IPS-18c (cell line): ENCODE measurements at regions not wholly inside any gene's neighbourhood (a gene's known extent, or its start where the extent isn't known, plus 50 kb on each side); places are given as distances from the start of the nearest gene placed in this dataset.
"Not testable (repeated sequence)": the region's sequence is repeated elsewhere in the genome, so short reads cannot be mapped to it uniquely, and the experiment has no call there.

Source experiments
- H3K4me3 ChIP-seq: 2 replicates; pipeline ENCODE4 v1.7.0; 2013; ENCODE audit warnings: low read depth, mild to moderate bottlenecking, low read length, moderate library complexity; ENCODE audit not compliant: insufficient read depth
- H3K9me3 ChIP-seq: one replicate; pipeline ENCODE4 v1.6.1; 2013; ENCODE audit warnings: mild to moderate bottlenecking, low read length, moderate library complexity; ENCODE audit not compliant: control insufficient read depth, insufficient read depth

DNA sequence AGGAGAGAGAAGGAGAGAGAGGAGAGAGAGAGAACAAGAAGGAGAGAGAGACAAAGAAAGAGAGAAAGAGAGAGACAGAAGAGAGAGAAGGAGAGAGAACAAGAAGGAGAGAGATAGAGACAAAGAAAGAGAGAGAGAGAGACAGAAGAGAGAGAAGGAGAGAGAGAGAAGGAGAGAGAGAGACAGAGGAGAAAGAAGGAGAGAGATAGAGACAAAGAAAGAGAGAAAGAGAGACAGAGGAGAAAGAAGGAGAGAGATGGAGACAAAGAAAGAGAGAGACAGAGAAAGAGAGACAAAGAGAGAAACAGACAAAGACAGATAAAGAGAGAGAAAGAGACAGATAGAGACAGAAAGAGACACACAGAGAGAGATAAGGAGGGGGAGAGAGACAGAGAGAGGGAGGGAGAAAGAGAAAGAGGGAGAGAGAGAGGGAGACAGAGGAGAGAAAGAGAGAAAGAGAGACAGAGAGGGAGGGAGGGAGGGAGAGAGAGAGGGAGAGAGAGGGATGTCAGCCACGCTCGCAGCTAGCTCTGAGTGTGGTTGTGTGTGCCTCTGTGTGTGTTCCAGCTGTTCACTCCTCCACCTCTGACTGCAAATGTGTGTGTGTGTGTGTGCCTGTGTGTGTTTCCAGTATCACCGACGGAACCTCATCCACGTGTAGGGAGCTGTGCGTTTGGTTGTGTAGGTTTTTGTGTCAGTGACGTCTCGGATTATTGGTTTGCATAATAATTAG, 105.8 kb downstream of the CRLF2 start:
- Histone ChIP-seq H3K4me3 (no peak overlapping the region), H3K9me3 (peaks cover 4% of the 10 kb centered on the region)

DNA sequence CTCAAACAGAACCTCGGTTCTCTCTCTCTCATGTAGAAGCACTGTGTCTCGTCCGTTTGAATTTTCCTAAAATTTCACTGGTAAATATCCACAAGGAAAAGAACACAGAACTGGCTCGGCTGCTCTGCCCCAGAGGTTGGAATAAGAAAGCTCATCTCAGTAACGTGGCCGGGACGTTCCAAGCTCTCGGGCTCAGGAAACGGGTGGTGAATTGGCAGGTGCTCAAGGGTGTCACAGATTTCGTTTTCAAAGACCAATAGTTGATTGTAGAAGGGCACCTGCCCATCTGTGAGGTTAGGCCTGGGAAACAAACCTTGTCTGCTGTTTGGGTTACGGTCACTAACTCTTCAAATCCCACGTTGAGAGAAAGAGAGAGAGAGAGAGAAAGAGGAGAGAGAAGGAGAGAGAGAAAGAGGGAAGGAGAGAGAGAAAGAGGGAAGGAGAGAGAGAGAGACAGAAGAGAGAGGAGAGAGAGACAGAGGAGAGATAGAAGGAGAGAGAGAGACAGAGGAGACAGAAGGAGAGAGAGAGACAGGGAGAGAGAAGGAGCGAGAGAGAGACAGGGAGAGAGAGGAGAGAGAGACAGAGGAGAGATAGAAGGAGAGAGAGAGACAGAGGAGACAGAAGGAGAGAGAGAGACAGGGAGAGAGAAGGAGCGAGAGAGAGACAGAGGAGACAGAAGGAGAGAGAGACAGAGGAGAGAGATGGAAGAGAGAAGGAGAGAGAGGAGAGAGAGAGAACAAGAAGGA, 106.6 kb downstream of the CRLF2 start:
- peaks cover 2% of the 10 kb centered on the region for H3K9me3 ChIP-seq

DNA sequence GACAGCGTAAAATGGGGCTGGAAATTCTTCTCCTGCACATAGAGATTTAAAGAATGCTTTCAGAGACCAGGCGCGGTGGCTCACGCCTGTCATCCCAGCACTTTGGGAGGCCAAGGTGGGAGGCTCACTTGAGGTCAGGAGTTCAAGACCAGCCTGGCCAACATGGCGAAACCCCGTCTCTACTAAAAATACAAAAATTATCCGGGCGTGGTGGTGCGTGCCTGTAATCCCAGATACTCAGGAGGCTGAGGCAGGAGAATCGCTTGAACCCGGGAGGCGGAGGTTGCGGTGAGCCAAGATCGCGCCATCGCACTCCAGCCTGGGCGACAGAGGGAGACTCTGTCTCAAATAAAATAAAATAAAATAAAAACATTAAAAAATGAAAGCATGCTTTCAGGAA, 107.4 kb downstream of the CRLF2 start:
- H3K9me3 ChIP-seq, H3K4me3 ChIP-seq: not testable (repeated sequence)

More for the DNA sequence above, 106.6 kb downstream of the CRLF2 start:
- no peak overlapping the region for H3K4me3 ChIP-seq

DNA sequence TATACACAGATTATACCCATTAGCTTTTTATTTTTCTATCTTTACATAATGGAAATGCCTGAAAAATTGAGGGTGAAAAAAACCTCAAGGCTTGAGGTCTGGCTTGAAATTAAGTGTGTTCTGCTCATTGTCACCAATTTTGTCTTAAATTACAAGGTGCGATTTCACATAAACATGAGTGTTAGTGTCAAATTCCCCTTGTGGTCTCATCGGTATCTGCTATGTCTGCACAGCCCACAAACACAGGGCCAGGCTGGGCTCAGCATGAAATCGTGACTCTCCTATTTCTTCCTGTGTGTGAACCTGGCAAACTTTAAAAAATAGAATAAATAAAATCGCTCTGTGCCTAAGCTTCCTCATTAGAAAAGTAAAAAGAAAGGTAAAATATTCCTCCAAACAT, 109.1 kb downstream of the CRLF2 start:
- Histone ChIP-seq H3K4me3 (no peak overlapping the region), H3K9me3 (peaks cover 7% of the 10 kb centered on the region)

DNA sequence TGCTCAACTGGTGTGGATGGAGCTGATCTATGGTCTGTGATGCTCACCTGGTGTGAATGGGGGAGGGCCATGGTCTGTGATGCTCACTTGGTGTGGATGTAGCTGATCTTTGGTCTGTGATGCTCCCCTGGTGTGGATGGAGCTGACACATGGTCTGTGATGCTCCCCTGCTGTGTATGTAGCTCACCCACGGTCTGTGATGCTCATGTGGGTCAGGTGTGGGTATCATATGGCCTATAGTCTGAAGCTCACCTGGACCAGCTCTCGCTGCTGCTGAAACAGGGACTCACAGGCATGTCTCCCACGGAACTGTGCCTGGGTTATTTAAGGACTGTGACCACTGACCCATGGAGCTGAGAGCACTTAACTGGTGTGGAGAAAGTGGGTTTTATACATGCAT, 109.7 kb downstream of the CRLF2 start:
- no peak overlapping the region for H3K4me3 ChIP-seq
- H3K9me3 ChIP-seq: peaks cover 7% of the 10 kb centered on the region

GRCh38 chrX:1102221-1102620, 110.2 kb downstream of the CRLF2 start:
- H3K9me3 ChIP-seq, H3K4me3 ChIP-seq: not testable (repeated sequence)

- H3K4me3 ChIP-seq: no peak overlapping the region; the same call in 1 of the 2 replicates
- H3K9me3 ChIP-seq: peaks cover 14% of the 10 kb centered on the region
Measured at GRCh38 chrX:1099146-1099770, 113.2 kb downstream of the CRLF2 start.

GRCh38 chrX:1097328-1097727, 115.1 kb downstream of the CRLF2 start:
- Histone ChIP-seq H3K9me3 (peaks cover 13% of the 10 kb centered on the region), H3K4me3 (no peak overlapping the region)

- Histone ChIP-seq H3K4me3 (no peak overlapping the region), H3K9me3 (peaks cover 12% of the 10 kb centered on the region)
Measured at GRCh38 chrX:1094566-1095333, 117.7 kb downstream of the CRLF2 start.

GRCh38 chrX:1093586-1094421, 118.6 kb downstream of the CRLF2 start:
- Histone ChIP-seq H3K4me3 (no peak overlapping the region), H3K9me3 (peaks cover 11% of the 10 kb centered on the region)

DNA sequence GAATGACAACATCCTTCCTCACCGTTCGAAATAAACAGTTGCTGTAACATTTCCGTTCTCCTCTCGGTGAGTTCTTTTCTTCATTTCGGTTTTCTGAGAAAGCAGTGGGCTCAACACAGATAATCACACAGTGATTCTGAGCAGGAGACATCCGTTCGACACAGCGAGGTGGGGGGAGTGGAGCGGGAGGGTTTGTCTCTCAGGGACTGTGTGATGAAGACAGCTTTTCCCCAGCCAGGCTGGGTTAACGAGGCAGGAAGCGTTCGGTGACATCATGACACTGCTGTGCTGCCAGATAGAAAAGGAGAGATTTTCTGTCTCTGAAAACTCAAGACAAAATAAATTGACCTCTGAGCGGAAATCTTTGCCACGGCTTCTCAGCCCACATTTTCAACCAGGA, 119.3 kb downstream of the CRLF2 start:
- H3K9me3 ChIP-seq: peaks cover 11% of the 10 kb centered on the region
- H3K4me3 ChIP-seq: no peak overlapping the region

DNA sequence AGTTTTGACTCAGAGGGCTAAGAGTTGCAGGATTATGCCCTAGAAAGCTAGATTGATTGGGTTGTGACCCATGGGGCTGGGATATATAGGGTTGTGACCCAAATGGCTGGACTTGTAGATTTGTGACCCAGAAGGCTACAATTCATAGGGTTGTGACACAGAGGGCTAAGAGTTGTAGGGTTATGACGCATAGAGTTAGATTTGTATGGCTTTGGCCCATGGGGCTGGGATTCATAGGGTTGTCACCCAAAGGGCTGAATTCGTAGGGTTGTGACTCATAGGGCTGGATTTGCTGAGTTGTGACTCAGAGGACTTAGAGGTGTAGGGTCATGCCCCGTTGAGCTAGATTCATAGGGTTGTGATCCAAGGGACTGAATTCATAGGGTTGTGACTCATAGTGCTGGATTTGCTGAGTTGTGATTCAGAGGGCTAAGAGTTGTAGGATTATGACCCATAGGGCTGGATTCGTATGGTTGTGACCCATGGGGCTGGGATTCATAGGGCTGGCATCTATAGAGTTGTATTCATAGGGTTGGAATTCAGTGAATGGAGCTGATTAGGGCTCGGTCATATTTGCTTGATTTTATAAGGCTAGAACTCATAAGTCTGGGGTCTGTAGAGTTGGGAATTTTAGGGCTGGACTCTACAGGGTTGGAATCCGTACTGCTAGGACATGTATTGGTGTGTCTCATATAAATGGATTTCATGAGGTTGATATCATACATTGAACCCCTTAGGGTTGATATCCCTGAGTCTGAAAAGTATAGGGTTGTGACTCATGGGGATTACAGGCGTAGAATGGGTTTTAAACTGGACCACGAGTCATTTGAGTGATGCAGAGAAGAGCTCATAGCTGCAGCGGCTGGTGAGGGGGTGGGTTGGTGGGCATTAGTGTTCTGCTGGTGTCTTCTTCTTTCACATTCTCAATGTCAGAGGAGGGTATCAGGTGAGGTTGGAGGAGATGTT, 125.7 kb downstream of the CRLF2 start:
- H3K9me3 ChIP-seq: peaks cover 11% of the 10 kb centered on the region
- H3K4me3 ChIP-seq: no peak overlapping the region

DNA sequence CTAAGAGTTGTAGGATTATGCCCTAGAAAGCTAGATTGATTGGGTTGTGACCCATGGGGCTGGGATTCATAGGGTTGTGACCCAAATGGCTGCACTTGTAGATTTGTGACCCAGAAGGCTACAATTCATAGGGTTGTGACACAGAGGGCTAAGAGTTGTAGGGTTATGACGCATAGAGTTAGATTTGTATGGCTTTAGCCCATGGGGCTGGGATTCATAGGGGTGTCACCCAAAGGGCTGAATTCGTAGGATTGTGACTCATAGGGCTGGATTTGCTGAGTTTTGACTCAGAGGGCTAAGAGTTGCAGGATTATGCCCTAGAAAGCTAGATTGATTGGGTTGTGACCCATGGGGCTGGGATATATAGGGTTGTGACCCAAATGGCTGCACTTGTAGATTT, 126.6 kb downstream of the CRLF2 start:
- peaks cover 11% of the 10 kb centered on the region for H3K9me3 ChIP-seq
- not testable (repeated sequence) for H3K4me3 ChIP-seq

DNA sequence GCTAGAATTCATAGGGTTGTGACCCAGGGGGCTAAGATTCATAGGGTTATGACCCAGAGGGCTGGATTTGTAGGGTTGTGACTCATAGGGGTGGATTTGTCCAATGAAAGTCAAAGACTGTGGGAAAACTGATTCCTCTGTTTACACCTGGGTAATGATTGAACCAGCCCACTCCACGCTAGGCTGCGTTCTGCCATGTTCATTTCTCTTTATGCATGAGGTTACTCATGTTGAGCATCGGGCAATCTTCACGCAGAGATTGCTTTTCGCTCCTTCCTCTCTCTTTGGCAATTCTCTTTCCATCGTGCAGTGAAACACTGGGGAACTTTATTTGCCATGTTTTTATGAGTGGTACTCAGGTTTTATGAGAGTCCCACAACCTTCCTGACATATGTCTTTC, 127.8 kb downstream of the CRLF2 start:
- H3K4me3 ChIP-seq: no peak overlapping the region
- peaks cover 11% of the 10 kb centered on the region for H3K9me3 ChIP-seq

- no peak overlapping the region for H3K4me3 ChIP-seq
- H3K9me3 ChIP-seq: peaks cover 4% of the 10 kb centered on the region
Measured at GRCh38 chrX:1076871-1077651, 135.4 kb downstream of the CRLF2 start.
